GM12878 (cell line): ENCODE measurements at regions not wholly inside any gene's neighbourhood (a gene's known extent, or its start where the extent isn't known, plus 50 kb on each side); places are given as distances from the start of the nearest gene placed in this dataset.

Experiments
- ATAC-seq: fragments of 200-7000 bp; cut with Tn5 transposase; 3 replicates; pipeline ENCODE4 v1.9.1; 2020; ENCODE audit warnings: mild to moderate bottlenecking, moderate library complexity
- BruUV-seq: library from RNA; stranded (reverse); fragments of 400-500 nt; replicated peaks from 2 replicates; lab custom pipeline; 2021; lab: Mats Ljungman, UMichigan
- CTCF ChIA-PET: fragments of 300-600 bp; sonication (Branson Sonifier 250); formaldehyde crosslinking; extraction: SDS; loops from one replicate; lab custom pipeline; 2021; ENCODE audit warnings: inconsistent platforms; lab: Yijun Ruan, JAX
- POLR2A ChIA-PET: fragments of 350-600 bp; formaldehyde crosslinking; extraction: SDS; loops from one replicate; lab custom pipeline; 2021; ENCODE audit warnings: inconsistent platforms; lab: Charles Lee
- RAD21 ChIA-PET: fragments of 300-600 bp; sonication (Branson Sonifier 250); formaldehyde crosslinking; loops from one replicate; lab custom pipeline; 2023; ENCODE audit warnings: antibody characterized with exemption; ENCODE audit not compliant: unreplicated experiment; lab: Charles Lee
- SMC1A ChIA-PET: fragments of 300-600 bp; sonication (Branson Sonifier 250); formaldehyde crosslinking; loops from one replicate; lab custom pipeline; 2023; ENCODE audit not compliant: unreplicated experiment, uncharacterized antibody; lab: Charles Lee
- DNase-seq: peaks from one replicate; pipeline ENCODE4 v3.0.0-alpha.2; 2011; ENCODE audit warnings: low read depth, low spot score
- FAIRE-seq: peaks from 3 replicates; lab custom pipeline; 2011; peaks lifted over from hg19 to GRCh38; lab: Jason Lieb, UNC
- H2AFZ ChIP-seq: 2 replicates; pipeline ENCODE4 v1.6.0; 2011; ENCODE audit warnings: low read depth, low read length, control low read depth; ENCODE audit not compliant: control insufficient read depth
- H3K27ac ChIP-seq: 2 replicates; pipeline ENCODE4 v1.5.1; 2011; ENCODE audit warnings: control low read depth; ENCODE audit not compliant: control insufficient read depth, insufficient read depth
- H3K27me3 ChIP-seq, 2 experiments: replicated peaks in 1 of 2; 2 replicates each; pipeline versions ENCODE4 v1.6.0 to v1.6.1; 2011; ENCODE audit warnings: low read length in 1 of 2; ENCODE audit not compliant: control insufficient read depth in 2 of 2, insufficient read depth in 2 of 2
- H3K36me3 ChIP-seq, 2 experiments: 2 replicates each; pipeline ENCODE4 v1.5.1; 2011; ENCODE audit warnings: low read length in 1 of 2; ENCODE audit not compliant: control insufficient read depth in 2 of 2, insufficient read depth in 2 of 2
- H3K4me1 ChIP-seq: 2 replicates; pipeline ENCODE4 v1.6.1; 2011; ENCODE audit warnings: mild to moderate bottlenecking, low read length, moderate library complexity, mixed read lengths; ENCODE audit not compliant: control insufficient read depth, insufficient read depth
- H3K4me2 ChIP-seq: 2 replicates; pipeline ENCODE4 v1.6.0; 2011; ENCODE audit warnings: control low read depth; ENCODE audit not compliant: control insufficient read depth, insufficient read depth
- H3K4me3 ChIP-seq: fragments of 200-600 bp; sonication (generic); 2 replicates; pipeline ENCODE4 v1.5.1; 2016
- H3K79me2 ChIP-seq: 2 replicates; pipeline ENCODE4 v1.6.0; 2011; ENCODE audit warnings: low read length; ENCODE audit not compliant: control insufficient read depth, insufficient read depth
- H3K9ac ChIP-seq: 2 replicates; pipeline ENCODE4 v1.8.0; 2011; ENCODE audit warnings: low read length, control low read depth, mixed read lengths; ENCODE audit not compliant: control insufficient read depth, insufficient read depth
- H3K9me3 ChIP-seq: replicated peaks from 3 replicates; pipeline ENCODE4 v1.5.1; 2011; ENCODE audit warnings: mild to moderate bottlenecking, low read length; ENCODE audit not compliant: control insufficient read depth, insufficient read depth
- H4K20me1 ChIP-seq: 2 replicates; pipeline ENCODE4 v1.6.0; 2011; ENCODE audit not compliant: control insufficient read depth, insufficient read depth
- ATF2 ChIP-seq: IDR thresholded peaks from 2 replicates; pipeline ENCODE4 v1.6.1; 2012; ENCODE audit warnings: low read length, inconsistent platforms
- CBX3 ChIP-seq: fragments of 200-600 bp; sonication (generic); IDR thresholded peaks from 2 replicates; pipeline ENCODE4 v1.6.1; 2016; ENCODE audit warnings: low read depth, borderline replicate concordance
- CEBPB ChIP-seq, 2 experiments: fragments of 150-350 bp in 1 of 2; IDR thresholded peaks; 2 replicates each; pipeline ENCODE4 v1.6.1; 2012 to 2014; ENCODE audit warnings: low read depth in 2 of 2, low read length in 2 of 2, borderline replicate concordance in 1 of 2, inconsistent platforms in 1 of 2
- CHD4 ChIP-seq: fragments of 200-600 bp; sonication (generic); IDR thresholded peaks from 2 replicates; pipeline ENCODE4 v1.6.1; 2016; ENCODE audit warnings: mild to moderate bottlenecking
- EP300 ChIP-seq, 2 experiments: fragments of 150-350 bp in 1 of 2; IDR thresholded peaks; 2 replicates each; pipeline ENCODE4 v1.6.1; 2011 to 2012; ENCODE audit warnings: low read depth in 2 of 2, low read length in 2 of 2, borderline replicate concordance in 1 of 2, improper control_type of control experiment in 1 of 2, inconsistent platforms in 1 of 2; ENCODE audit not compliant: control insufficient read depth in 1 of 2
- PML ChIP-seq: IDR thresholded peaks from 2 replicates; pipeline ENCODE4 v1.6.1; 2012; ENCODE audit warnings: low read length, inconsistent platforms
- SREBF1 ChIP-seq: IDR thresholded peaks from 2 replicates; pipeline ENCODE4 v1.6.1; 2012; ENCODE audit warnings: mild to moderate bottlenecking, low read length
- ZBTB4 ChIP-seq: fragments of 450-650 bp; formaldehyde crosslinking; IDR thresholded peaks from 2 replicates; pipeline ENCODE4 v1.4.0; 2022; ENCODE audit warnings: mild to moderate bottlenecking, moderate library complexity
- ZNF207 ChIP-seq: fragments of 450-650 bp; IDR thresholded peaks from 2 replicates; pipeline ENCODE4 v1.6.1; 2014; ENCODE audit warnings: antibody characterized with exemption, mild to moderate bottlenecking, borderline replicate concordance
- in situ Hi-C: fragments of 300-500 bp; cut with MboI; formaldehyde crosslinking; loops from 9 replicates; pipeline ENCODE4 v1.14.3; 2018; ENCODE audit warnings: mixed read lengths
- intact Hi-C: fragments of 100-400 bp; cut with micrococcal nuclease; formaldehyde crosslinking; loops from one replicate; pipeline ENCODE4 v1.14.2; 2022; ENCODE audit not compliant: unreplicated experiment
- TF ChIP-seq, protein P1 (sequence below): fragments of 450-650 bp; IDR thresholded peaks from 2 replicates; pipeline ENCODE4 v1.6.1; 2018; ENCODE audit warnings: mild to moderate bottlenecking, low read depth, moderate library complexity; ENCODE audit not compliant: partially characterized antibody
- TF ChIP-seq, protein P2 (sequence below): IDR thresholded peaks from 2 replicates; pipeline ENCODE4 v1.6.1; 2012; ENCODE audit warnings: low read depth, low read length, improper control_type of control experiment

DNA sequence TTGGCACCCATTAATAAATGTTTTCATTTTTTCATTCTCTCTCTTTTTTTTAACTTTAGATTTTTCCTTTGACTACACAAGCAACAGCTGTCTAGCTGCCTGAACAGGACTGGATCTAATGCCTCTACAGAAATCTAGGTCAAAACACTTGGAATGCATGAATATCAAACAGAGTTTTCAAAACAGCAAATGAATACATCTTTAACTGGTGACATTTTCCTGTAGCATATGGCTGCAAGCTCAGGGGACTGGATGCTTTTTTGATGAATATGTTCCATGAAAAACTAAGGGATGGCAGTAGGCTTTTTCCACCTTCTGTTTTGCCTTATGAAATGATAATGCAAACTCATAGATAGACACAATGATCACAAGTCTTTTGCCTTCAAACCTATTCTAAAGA, 661.7 kb downstream of the MCTP2 start:
- in situ Hi-C loops (no loop called here), intact Hi-C loops (no loop called here)
- no peaks in the 10 kb centered on the region for H4K20me1 ChIP-seq
- H3K36me3 ChIP-seq: no peaks in the 10 kb centered on the region
- FAIRE-seq (no peak), ATAC-seq (no peak), DNase-seq (no peak)
- SMC1A ChIA-PET: no interaction called here
- H3K4me2 ChIP-seq: no peak overlapping the region
- H3K9me3 ChIP-seq: no peaks in the 10 kb centered on the region
- RAD21 ChIA-PET: no interaction called here
- H3K4me3 ChIP-seq: no peak overlapping the region
- TF ChIP-seq ZBTB4 (CRISPR knock-in tag) (no peak), PML (no peak), ZNF207 (no peak), CHD4 (no peak), CBX3 (no peak), CEBPB (IDR thresholded peaks at IDR 0.05; ENCODE audit: borderline replicate concordance in 1 of 2, low read depth in 2 of 2, low read length in 2 of 2) (no peak), SREBF1 (no peak), ATF2 (no peak), EP300 (IDR thresholded peaks at IDR 0.05; ENCODE audit: borderline replicate concordance in 1 of 2, control insufficient read depth in 1 of 2, low read depth in 2 of 2, low read length in 2 of 2) (no peak)
- TF ChIP-seq, protein P1, sequence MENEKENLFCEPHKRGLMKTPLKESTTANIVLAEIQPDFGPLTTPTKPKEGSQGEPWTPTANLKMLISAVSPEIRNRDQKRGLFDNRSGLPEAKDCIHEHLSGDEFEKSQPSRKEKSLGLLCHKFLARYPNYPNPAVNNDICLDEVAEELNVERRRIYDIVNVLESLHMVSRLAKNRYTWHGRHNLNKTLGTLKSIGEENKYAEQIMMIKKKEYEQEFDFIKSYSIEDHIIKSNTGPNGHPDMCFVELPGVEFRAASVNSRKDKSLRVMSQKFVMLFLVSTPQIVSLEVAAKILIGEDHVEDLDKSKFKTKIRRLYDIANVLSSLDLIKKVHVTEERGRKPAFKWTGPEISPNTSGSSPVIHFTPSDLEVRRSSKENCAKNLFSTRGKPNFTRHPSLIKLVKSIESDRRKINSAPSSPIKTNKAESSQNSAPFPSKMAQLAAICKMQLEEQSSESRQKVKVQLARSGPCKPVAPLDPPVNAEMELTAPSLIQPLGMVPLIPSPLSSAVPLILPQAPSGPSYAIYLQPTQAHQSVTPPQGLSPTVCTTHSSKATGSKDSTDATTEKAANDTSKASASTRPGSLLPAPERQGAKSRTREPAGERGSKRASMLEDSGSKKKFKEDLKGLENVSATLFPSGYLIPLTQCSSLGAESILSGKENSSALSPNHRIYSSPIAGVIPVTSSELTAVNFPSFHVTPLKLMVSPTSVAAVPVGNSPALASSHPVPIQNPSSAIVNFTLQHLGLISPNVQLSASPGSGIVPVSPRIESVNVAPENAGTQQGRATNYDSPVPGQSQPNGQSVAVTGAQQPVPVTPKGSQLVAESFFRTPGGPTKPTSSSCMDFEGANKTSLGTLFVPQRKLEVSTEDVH: no peak
- TF ChIP-seq, protein P2, sequence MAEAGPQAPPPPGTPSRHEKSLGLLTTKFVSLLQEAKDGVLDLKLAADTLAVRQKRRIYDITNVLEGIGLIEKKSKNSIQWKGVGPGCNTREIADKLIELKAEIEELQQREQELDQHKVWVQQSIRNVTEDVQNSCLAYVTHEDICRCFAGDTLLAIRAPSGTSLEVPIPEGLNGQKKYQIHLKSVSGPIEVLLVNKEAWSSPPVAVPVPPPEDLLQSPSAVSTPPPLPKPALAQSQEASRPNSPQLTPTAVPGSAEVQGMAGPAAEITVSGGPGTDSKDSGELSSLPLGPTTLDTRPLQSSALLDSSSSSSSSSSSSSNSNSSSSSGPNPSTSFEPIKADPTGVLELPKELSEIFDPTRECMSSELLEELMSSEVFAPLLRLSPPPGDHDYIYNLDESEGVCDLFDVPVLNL: no peak
- no peaks in the 10 kb centered on the region for H3K4me1 ChIP-seq
- H2AFZ ChIP-seq: no peak overlapping the region
- BruUV-seq: no TSS peak
- POLR2A ChIA-PET: no interaction called here
- CTCF ChIA-PET: interaction anchor here (0.6 kb wide), 1 partner anchor 367 kb away, joined by 3 read pairs; no protein-coding TSS in a partner anchor
- H3K27ac ChIP-seq: no peak overlapping the region
- H3K27me3 ChIP-seq: no peaks in the 10 kb centered on the region
- H3K79me2 ChIP-seq: no peaks in the 10 kb centered on the region
- H3K9ac ChIP-seq: no peak overlapping the region
